OCI-LY3 (cell line): ENCODE measurements at regions not wholly inside any gene's neighbourhood (a gene's known extent, or its start where the extent isn't known, plus 50 kb on each side); places are given as distances from the start of the nearest gene placed in this dataset.

Experiments used
- H2AFZ ChIP-seq: fragments of 200-600, 300-600 bp; shearing (Covaris generic); 2 replicates; pipeline ENCODE4 v1.6.0; 2014; ENCODE audit warnings: antibody characterized with exemption, low read depth, low read length
- H3K27ac ChIP-seq: fragments of 200-600, 300-600 bp; sonication (generic); 2 replicates; pipeline ENCODE4 v1.5.1; 2014; ENCODE audit warnings: mild to moderate bottlenecking, low read length, moderate library complexity, mixed read lengths
- H3K27me3 ChIP-seq: fragments of 200-600, 300-600 bp; sonication (generic); 2 replicates; pipeline ENCODE4 v1.6.1; 2014; ENCODE audit warnings: low read depth, low read length, mixed read lengths
- H3K36me3 ChIP-seq: fragments of 200-600, 300-600 bp; sonication (generic); replicated peaks from 2 replicates; pipeline ENCODE3; 2014; ENCODE audit warnings: low read depth, low read length, mixed read lengths
- H3K4me1 ChIP-seq: fragments of 300-600, 200-600 bp; sonication (generic); 2 replicates; pipeline ENCODE4 v1.6.1; 2014; ENCODE audit warnings: low read length, mixed read lengths
- H3K4me2 ChIP-seq: fragments of 200-600, 300-600 bp; sonication (generic); 2 replicates; pipeline ENCODE4 v1.6.1; 2014; ENCODE audit warnings: low read length, mixed read lengths
- H3K4me3 ChIP-seq: fragments of 300-600, 200-600 bp; sonication (generic); 2 replicates; pipeline ENCODE4 v1.5.1; 2014; ENCODE audit warnings: antibody characterized with exemption, mild to moderate bottlenecking, low read length, moderate library complexity
- H3K79me2 ChIP-seq: fragments of 300-600, 200-600 bp; shearing (Covaris generic); 2 replicates; pipeline ENCODE4 v1.6.1; 2014; ENCODE audit warnings: mild to moderate bottlenecking, low read length, mixed read lengths
- H3K9ac ChIP-seq: fragments of 300-600, 200-600 bp; shearing (Covaris generic); 2 replicates; pipeline ENCODE4 v1.6.0; 2014; ENCODE audit warnings: mild to moderate bottlenecking, low read length, moderate library complexity
- H3K9me3 ChIP-seq: fragments of 200-600, 300-600 bp; shearing (Covaris generic); 2 replicates; pipeline ENCODE4 v1.6.1; 2014; ENCODE audit warnings: low read length, mixed read lengths; ENCODE audit not compliant: insufficient read depth
- H4K20me1 ChIP-seq: fragments of 200-600, 300-600 bp; sonication (generic); 2 replicates; pipeline ENCODE4 v1.6.1; 2016; ENCODE audit warnings: low read length, mixed read lengths; ENCODE audit not compliant: insufficient read depth
- EZH2phosphoT487 ChIP-seq: fragments of 200-600 bp; shearing (Covaris generic); IDR thresholded peaks from 2 replicates; pipeline ENCODE4 v1.6.1; 2018; ENCODE audit warnings: antibody characterized with exemption, mixed run types, low read depth
- TF ChIP-seq, protein P1 (sequence below): fragments of 200-600, 300-600 bp; sonication (generic); IDR thresholded peaks from 2 replicates; pipeline ENCODE4 v1.5.1; 2014; ENCODE audit warnings: antibody characterized with exemption, low read length, low read depth

- H3K9ac ChIP-seq, result no peak overlapping the region
- no peak overlapping the region for H3K27ac ChIP-seq
- H3K27me3 ChIP-seq, result no peaks in the 10 kb centered on the region
- peaks cover 31% of the 10 kb centered on the region for H3K9me3 ChIP-seq
- no peak overlapping the region for H3K4me2 ChIP-seq
- H4K20me1 ChIP-seq, result no peaks in the 10 kb centered on the region
- no peak overlapping the region for H2AFZ ChIP-seq
- peaks cover 5% of the 10 kb centered on the region for H3K4me1 ChIP-seq
- H3K79me2 ChIP-seq, result no peaks in the 10 kb centered on the region
- no peaks in the 10 kb centered on the region for H3K36me3 ChIP-seq
- no peak for TF ChIP-seq EZH2phosphoT487
- TF ChIP-seq, protein P1, sequence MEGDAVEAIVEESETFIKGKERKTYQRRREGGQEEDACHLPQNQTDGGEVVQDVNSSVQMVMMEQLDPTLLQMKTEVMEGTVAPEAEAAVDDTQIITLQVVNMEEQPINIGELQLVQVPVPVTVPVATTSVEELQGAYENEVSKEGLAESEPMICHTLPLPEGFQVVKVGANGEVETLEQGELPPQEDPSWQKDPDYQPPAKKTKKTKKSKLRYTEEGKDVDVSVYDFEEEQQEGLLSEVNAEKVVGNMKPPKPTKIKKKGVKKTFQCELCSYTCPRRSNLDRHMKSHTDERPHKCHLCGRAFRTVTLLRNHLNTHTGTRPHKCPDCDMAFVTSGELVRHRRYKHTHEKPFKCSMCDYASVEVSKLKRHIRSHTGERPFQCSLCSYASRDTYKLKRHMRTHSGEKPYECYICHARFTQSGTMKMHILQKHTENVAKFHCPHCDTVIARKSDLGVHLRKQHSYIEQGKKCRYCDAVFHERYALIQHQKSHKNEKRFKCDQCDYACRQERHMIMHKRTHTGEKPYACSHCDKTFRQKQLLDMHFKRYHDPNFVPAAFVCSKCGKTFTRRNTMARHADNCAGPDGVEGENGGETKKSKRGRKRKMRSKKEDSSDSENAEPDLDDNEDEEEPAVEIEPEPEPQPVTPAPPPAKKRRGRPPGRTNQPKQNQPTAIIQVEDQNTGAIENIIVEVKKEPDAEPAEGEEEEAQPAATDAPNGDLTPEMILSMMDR, result no peak
- H3K4me3 ChIP-seq, result no peak overlapping the region
Measured at GRCh38 chr7:121513105-121513504, 117.0 kb upstream of the FAM3C start.

GRCh38 chr7:121510858-121511482 lies 114.9 kb upstream of the FAM3C start:
- Histone ChIP-seq H3K4me3 (no peak overlapping the region), H3K27ac (no peak overlapping the region), H3K4me1 (no peaks in the 10 kb centered on the region), H3K9ac (no peak overlapping the region), H3K79me2 (no peaks in the 10 kb centered on the region), H4K20me1 (no peaks in the 10 kb centered on the region), H3K9me3 (peaks cover 38% of the 10 kb centered on the region), H3K36me3 (no peaks in the 10 kb centered on the region), H2AFZ (no peak overlapping the region), H3K4me2 (no peak overlapping the region), H3K27me3 (no peaks in the 10 kb centered on the region)
- TF ChIP-seq, protein P1, result no peak
- no peak for TF ChIP-seq EZH2phosphoT487

GRCh38 chr7:121510302-121510701 lies 114.2 kb upstream of the FAM3C start:
- H3K36me3 ChIP-seq, result peaks cover 2% of the 10 kb centered on the region
- H4K20me1 ChIP-seq, result no peaks in the 10 kb centered on the region
- no peaks in the 10 kb centered on the region for H3K4me1 ChIP-seq
- H3K27ac ChIP-seq, result no peak overlapping the region
- H3K4me2 ChIP-seq, result no peak overlapping the region
- H3K9me3 ChIP-seq, result peaks cover 44% of the 10 kb centered on the region
- H3K27me3 ChIP-seq, result no peaks in the 10 kb centered on the region
- H2AFZ ChIP-seq, result no peak overlapping the region
- H3K79me2 ChIP-seq, result no peaks in the 10 kb centered on the region
- H3K9ac ChIP-seq, result no peak overlapping the region
- no peak overlapping the region for H3K4me3 ChIP-seq
- no peak for TF ChIP-seq EZH2phosphoT487
- TF ChIP-seq, protein P1, result no peak

DNA sequence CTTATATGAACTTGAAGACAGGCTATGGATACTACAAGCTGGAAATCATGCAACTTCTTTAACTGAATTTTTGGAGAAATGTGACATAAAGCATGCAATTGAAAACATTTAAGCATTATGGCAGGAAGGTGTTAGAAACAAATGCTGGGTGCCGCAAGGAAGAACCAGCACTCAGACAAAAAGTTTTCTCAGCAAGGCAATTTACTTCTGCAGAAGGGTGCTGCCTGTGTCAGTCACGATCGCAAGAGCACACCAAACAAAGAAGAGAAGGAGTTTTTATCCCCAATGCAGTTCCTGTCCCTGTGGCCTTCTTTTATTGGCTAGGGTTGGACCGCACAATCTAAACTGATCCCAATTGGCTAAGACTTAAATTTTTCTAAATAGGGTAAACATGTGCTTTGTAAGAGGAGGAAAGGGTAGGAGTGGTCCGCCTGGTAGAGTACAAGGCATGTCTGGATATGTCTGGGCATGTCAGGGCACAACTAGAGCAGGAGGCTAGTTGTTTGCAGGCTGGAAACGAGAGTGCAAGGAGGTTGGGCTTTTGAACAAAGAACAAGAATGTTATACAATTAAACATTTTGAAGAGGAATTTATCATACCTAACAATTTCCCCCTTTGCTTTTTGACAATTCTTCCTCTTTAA lies 109.6 kb upstream of the FAM3C start:
- Histone ChIP-seq H3K4me2 (no peak overlapping the region), H3K9me3 (peaks cover 38% of the 10 kb centered on the region; the same call in 1 of the 2 replicates), H3K9ac (no peak overlapping the region), H4K20me1 (no peaks in the 10 kb centered on the region), H3K27me3 (no peaks in the 10 kb centered on the region), H2AFZ (no peak overlapping the region), H3K4me3 (no peak overlapping the region), H3K4me1 (no peaks in the 10 kb centered on the region), H3K36me3 (peaks cover 10% of the 10 kb centered on the region), H3K79me2 (no peaks in the 10 kb centered on the region), H3K27ac (no peak overlapping the region)
- TF ChIP-seq, protein P1, result no peak
- no peak for TF ChIP-seq EZH2phosphoT487
